ENCODE measurements at regions not wholly inside any gene's neighbourhood (a gene's known extent, or its start where the extent isn't known, plus 50 kb on each side); places are given as distances from the start of the nearest gene placed in this dataset.

- DNase-seq = no peak
- intact Hi-C loops (cut with DNase I) = no loop called here
- 83 to 88% (median 87%) methylated on average over 5 of the region's 5 CpGs for WGBS, 3 donors
These were observed 244.1 kb downstream of the SH3BP4 start for GRCh38 chr2:235195921-235196320.

GRCh38 chr2:235199128-235199527 lies 247.3 kb downstream of the SH3BP4 start:
- no peak overlapping the region for H3K4me3 ChIP-seq
- TF ChIP-seq CTCF (IDR thresholded peaks at IDR 0.05) = no peak
- H3K4me1 ChIP-seq = no peaks in the 10 kb centered on the region
- intact Hi-C loops (cut with DNase I) = no loop called here
- ATAC-seq (no peak), DNase-seq (no peak)
- H3K9me3 ChIP-seq = no peaks in the 10 kb centered on the region
- peaks cover 0 to 3% (median 0%) of the 10 kb centered on the region in 3 donors for H3K27me3 ChIP-seq (ENCODE audit: insufficient read depth in 3 of 3, low read length in 2 of 3)
- H3K27ac ChIP-seq = no peak overlapping the region
- H3K36me3 ChIP-seq (ENCODE audit: insufficient read depth in 1 of 2, low read depth in 1 of 2) = no peaks in the 10 kb centered on the region
- WGBS, 3 donors = 89 to 93% (median 91%) methylated on average over 9 of the region's 9 CpGs

More at GRCh38 chr2:235195921-235196320, 244.1 kb downstream of the SH3BP4 start:
- no peak for TF ChIP-seq CTCF (IDR thresholded peaks at IDR 0.05)
- ATAC-seq = no peak
- Histone ChIP-seq H3K27me3 (ENCODE audit: insufficient read depth in 3 of 3, low read length in 2 of 3) (peaks cover 0 to 11% (median 6%) of the 10 kb centered on the region in 3 donors), H3K4me3 (no peak overlapping the region), H3K27ac (no peak overlapping the region), H3K36me3 (ENCODE audit: insufficient read depth in 1 of 2, low read depth in 1 of 2) (no peaks in the 10 kb centered on the region), H3K9me3 (no peaks in the 10 kb centered on the region), H3K4me1 (no peaks in the 10 kb centered on the region)

GRCh38 chr2:235200216-235200615 lies 248.4 kb downstream of the SH3BP4 start:
- Histone ChIP-seq H3K27ac (no peak overlapping the region), H3K27me3 (ENCODE audit: insufficient read depth in 3 of 3, low read length in 2 of 3) (peaks cover 0 to 3% (median 0%) of the 10 kb centered on the region in 3 donors), H3K4me3 (no peak overlapping the region), H3K9me3 (no peaks in the 10 kb centered on the region), H3K36me3 (ENCODE audit: insufficient read depth in 1 of 2, low read depth in 1 of 2) (no peaks in the 10 kb centered on the region), H3K4me1 (no peaks in the 10 kb centered on the region)
- ATAC-seq (no peak), DNase-seq (no peak)
- WGBS, 3 donors = 58 to 69% (median 65%) methylated on average over 2 of the region's 2 CpGs
- intact Hi-C loops (cut with DNase I) = no loop called here
- no peak for TF ChIP-seq CTCF (IDR thresholded peaks at IDR 0.05)

- ATAC-seq (no peak), DNase-seq (no peak)
- Histone ChIP-seq H3K9me3 (no peaks in the 10 kb centered on the region), H3K4me3 (no peak overlapping the region), H3K27me3 (ENCODE audit: insufficient read depth in 3 of 3, low read length in 2 of 3) (peaks cover 0 to 6% (median 3%) of the 10 kb centered on the region in 3 donors), H3K36me3 (ENCODE audit: insufficient read depth in 1 of 2, low read depth in 1 of 2) (no peaks in the 10 kb centered on the region), H3K4me1 (no peaks in the 10 kb centered on the region), H3K27ac (no peak overlapping the region)
- 61 to 71% (median 65%) methylated on average over 12 of the region's 12 CpGs for WGBS, 3 donors
- no peak for TF ChIP-seq CTCF (IDR thresholded peaks at IDR 0.05)
- intact Hi-C loops (cut with DNase I) = no loop called here
These were observed 249.9 kb downstream of the SH3BP4 start for GRCh38 chr2:235201756-235202155.

GRCh38 chr2:235204948-235205347 lies 253.1 kb downstream of the SH3BP4 start:
- peaks cover 0 to 6% (median 0%) of the 10 kb centered on the region in 3 donors for H3K27me3 ChIP-seq (ENCODE audit: insufficient read depth in 3 of 3, low read length in 2 of 3)
- ATAC-seq (no peak), DNase-seq (no peak)
- no peaks in the 10 kb centered on the region for H3K4me1 ChIP-seq
- no peaks in the 10 kb centered on the region for H3K9me3 ChIP-seq
- H3K27ac ChIP-seq = no peak overlapping the region
- WGBS, 3 donors = 74 to 86% (median 79%) methylated on average over 5 of the region's 5 CpGs
- intact Hi-C loops (cut with DNase I) = no loop called here
- no peaks in the 10 kb centered on the region for H3K36me3 ChIP-seq (ENCODE audit: insufficient read depth in 1 of 2, low read depth in 1 of 2)
- TF ChIP-seq CTCF (IDR thresholded peaks at IDR 0.05) = no peak
- no peak overlapping the region for H3K4me3 ChIP-seq
